Left lung (tissue), 4 donors: ENCODE measurements at regions not wholly inside any gene's neighbourhood (a gene's known extent, or its start where the extent isn't known, plus 50 kb on each side); places are given as distances from the start of the nearest gene placed in this dataset.
A peak's percentile ranks its signal among the peaks of the same experiment; 100 is the strongest.

Experiments
- ATAC-seq: fragments of 200-7000 bp; cut with Tn5 transposase; one replicate; pipeline ENCODE4 v1.9.1; 2020; ENCODE audit warnings: moderate library complexity
- DNase-seq, 4 donors: peaks; one replicate each; pipeline ENCODE4 v3.0.0-alpha.2; 2013 to 2020
- H3K27ac ChIP-seq, 2 donors: fragments of 200-600 bp; sonication (generic) in 1 of 2; one replicate each; pipeline versions ENCODE4 v1.5.0 to v1.8.0; 2020 to 2021
- H3K27me3 ChIP-seq, 2 donors: fragments of 200-600 bp; sonication (generic) in 1 of 2; one replicate each; pipeline versions ENCODE4 v1.5.0 to v1.8.0; 2020 to 2021
- H3K36me3 ChIP-seq, 2 donors: fragments of 200-600 bp; sonication (generic) in 1 of 2; one replicate each; pipeline versions ENCODE4 v1.5.0 to v1.8.0; 2020 to 2021
- H3K4me1 ChIP-seq, 2 donors: fragments of 200-600 bp; one replicate each; pipeline ENCODE4 v1.8.0; 2021
- H3K4me3 ChIP-seq, 2 donors: fragments of 200-600 bp; sonication (generic) in 1 of 2; one replicate each; pipeline versions ENCODE4 v1.5.0 to v1.8.0; 2020 to 2021; ENCODE audit warnings: mild to moderate bottlenecking in 1 of 2
- H3K9me3 ChIP-seq, 2 donors: fragments of 200-600 bp; sonication (generic) in 1 of 2; one replicate each; pipeline versions ENCODE4 v1.5.0 to v1.8.0; 2020 to 2021
- CTCF ChIP-seq, 2 donors: fragments of 200-600 bp; sonication (generic) in 1 of 2; IDR thresholded peaks; one replicate each; pipeline versions ENCODE4 v1.5.0 to v1.8.0; 2021; ENCODE audit warnings: antibody characterized with exemption in 2 of 2
- intact Hi-C, 2 donors: fragments of 100-400 bp; cut with DNase I; formaldehyde crosslinking; loops; one replicate each; pipeline versions ENCODE4 v1.11.2 to v1.14.2; 2022
- donor health status: DM: no; HTN: yes; CAD: no.
- donor health status: DM: no; HTN: no; CAD: no.

GRCh38 chr6:81158956-81159355, 593.5 kb downstream of the TENT5A start:
- H3K27ac ChIP-seq = no peak overlapping the region
- ATAC-seq = no peak

GRCh38 chr6:81148751-81149150, 603.7 kb downstream of the TENT5A start:
- Histone ChIP-seq H3K36me3 (no peaks in the 10 kb centered on the region), H3K27ac (no peak overlapping the region), H3K4me3 (no peak overlapping the region), H3K27me3 (no peaks in the 10 kb centered on the region), H3K9me3 (peaks cover 0 to 34% of the 10 kb centered on the region in 2 donors), H3K4me1 (no peaks in the 10 kb centered on the region)
- intact Hi-C loops = no loop called here
- ATAC-seq (no peak), DNase-seq (no peak)
- TF ChIP-seq CTCF (IDR thresholded peaks at IDR 0.05) = no peak

More at GRCh38 chr6:81158956-81159355, 593.5 kb downstream of the TENT5A start:
- H3K9me3 ChIP-seq = peaks cover 0 to 1% of the 10 kb centered on the region in 2 donors
- intact Hi-C loops = no loop called here
- no peaks in the 10 kb centered on the region for H3K27me3 ChIP-seq
- no peaks in the 10 kb centered on the region for H3K4me1 ChIP-seq
- H3K36me3 ChIP-seq = no peaks in the 10 kb centered on the region
- H3K4me3 ChIP-seq = no peak overlapping the region
- no peak for DNase-seq
- no peak for TF ChIP-seq CTCF (IDR thresholded peaks at IDR 0.05)

- Histone ChIP-seq H3K27me3 (no peaks in the 10 kb centered on the region), H3K27ac (no peak overlapping the region), H3K4me3 (no peak overlapping the region), H3K4me1 (no peaks in the 10 kb centered on the region), H3K36me3 (no peaks in the 10 kb centered on the region), H3K9me3 (peaks cover 0 to 4% of the 10 kb centered on the region in 2 donors)
- TF ChIP-seq CTCF (IDR thresholded peaks at IDR 0.05) = no peak
- no peak for DNase-seq
- intact Hi-C loops = no loop called here
- ATAC-seq = no peak
Observed at GRCh38 chr6:81145506-81145905, 607.0 kb downstream of the TENT5A start.

- DNase-seq (no peak), ATAC-seq (no peak)
- no peaks in the 10 kb centered on the region for H3K36me3 ChIP-seq
- no peak for TF ChIP-seq CTCF (IDR thresholded peaks at IDR 0.05)
- intact Hi-C loops = no loop called here
- H3K4me3 ChIP-seq = no peak overlapping the region
- H3K27me3 ChIP-seq = no peaks in the 10 kb centered on the region
- H3K4me1 ChIP-seq = no peaks in the 10 kb centered on the region
- no peaks in the 10 kb centered on the region for H3K9me3 ChIP-seq
- H3K27ac ChIP-seq = no peak overlapping the region
Observed at GRCh38 chr6:81144346-81144745, 608.1 kb downstream of the TENT5A start.

- DNase-seq (peak in 1 of 4 donors; percentile 28), ATAC-seq (no peak)
- intact Hi-C loops = no loop called here
- H3K9me3 ChIP-seq = peaks cover 0 to 16% of the 10 kb centered on the region in 2 donors
- no peaks in the 10 kb centered on the region for H3K36me3 ChIP-seq
- no peaks in the 10 kb centered on the region for H3K4me1 ChIP-seq
- no peaks in the 10 kb centered on the region for H3K27me3 ChIP-seq
- H3K27ac ChIP-seq = no peak overlapping the region
- TF ChIP-seq CTCF (IDR thresholded peaks at IDR 0.05) = no peak
- no peak overlapping the region for H3K4me3 ChIP-seq
Observed at GRCh38 chr6:81138236-81138635, 614.2 kb downstream of the TENT5A start.
